Type B pancreatic cell (in vitro differentiated cells): ENCODE measurements at regions not wholly inside any gene's neighbourhood (a gene's known extent, or its start where the extent isn't known, plus 50 kb on each side); places are given as distances from the start of the nearest gene placed in this dataset.

ENCODE experiments used
- DNase-seq: peaks from one replicate; pipeline ENCODE4 v3.0.0; 2021; ENCODE audit warnings: mixed read lengths; ENCODE audit not compliant: unreplicated experiment; ENCODE audit errors: extremely low spot score
- H3K27ac Mint-ChIP-seq: 2 replicates; pipeline ENCODE4 v1.8.0; 2021; ENCODE audit warnings: mild to moderate bottlenecking, mixed read lengths
- H3K27me3 Mint-ChIP-seq: 2 replicates; pipeline ENCODE4 v1.8.0; 2021; ENCODE audit warnings: mixed read lengths
- H3K36me3 Mint-ChIP-seq: 2 replicates; pipeline ENCODE4 v1.8.0; 2021; ENCODE audit warnings: mixed read lengths
- H3K4me1 Mint-ChIP-seq: one replicate; pipeline ENCODE4 v1.8.0; 2021; ENCODE audit warnings: mixed read lengths; ENCODE audit not compliant: unreplicated experiment
- H3K4me3 Mint-ChIP-seq: 2 replicates; pipeline ENCODE4 v1.8.0; 2021; ENCODE audit warnings: mild to moderate bottlenecking, mixed read lengths
- H3K9me3 Mint-ChIP-seq: 2 replicates; pipeline ENCODE4 v1.8.0; 2021; ENCODE audit warnings: mixed read lengths
- CTCF ChIP-seq: fragments of 200-600 bp; sonication (generic); conservative IDR thresholded peaks from 2 replicates; pipeline ENCODE4 v1.5.0; 2021; ENCODE audit warnings: antibody characterized with exemption, mild to moderate bottlenecking

- Mint-ChIP-seq H3K4me3 (no peak overlapping the region), H3K27me3 (peaks cover 19% of the 10 kb centered on the region), H3K27ac (no peak overlapping the region), H3K9me3 (no peaks in the 10 kb centered on the region), H3K4me1 (no peaks in the 10 kb centered on the region), H3K36me3 (no peaks in the 10 kb centered on the region)
- TF ChIP-seq CTCF, result no peak
- no peak for DNase-seq
These were observed 119.7 kb downstream of the MACROH2A1 start for GRCh38 chr5:135279328-135279727.

- TF ChIP-seq CTCF, result no peak
- H3K4me1 Mint-ChIP-seq, result peaks cover 7% of the 10 kb centered on the region
- H3K9me3 Mint-ChIP-seq, result no peaks in the 10 kb centered on the region
- no peak for DNase-seq
- no peak overlapping the region for H3K4me3 Mint-ChIP-seq
- H3K27ac Mint-ChIP-seq, result no peak overlapping the region
- peaks cover 19% of the 10 kb centered on the region for H3K27me3 Mint-ChIP-seq
- no peaks in the 10 kb centered on the region for H3K36me3 Mint-ChIP-seq
These were observed 122.9 kb downstream of the MACROH2A1 start for GRCh38 chr5:135276151-135276550.

GRCh38 chr5:135273212-135273611, 125.8 kb downstream of the MACROH2A1 start:
- TF ChIP-seq CTCF, result no peak
- no peak overlapping the region for H3K27ac Mint-ChIP-seq
- H3K27me3 Mint-ChIP-seq, result peaks cover 13% of the 10 kb centered on the region
- H3K4me1 Mint-ChIP-seq, result peaks cover 11% of the 10 kb centered on the region
- H3K9me3 Mint-ChIP-seq, result no peaks in the 10 kb centered on the region
- no peak overlapping the region for H3K4me3 Mint-ChIP-seq
- no peaks in the 10 kb centered on the region for H3K36me3 Mint-ChIP-seq
- DNase-seq, result no peak

- Mint-ChIP-seq H3K36me3 (no peaks in the 10 kb centered on the region), H3K4me1 (peaks cover 11% of the 10 kb centered on the region), H3K9me3 (no peaks in the 10 kb centered on the region), H3K4me3 (no peak overlapping the region), H3K27me3 (peaks cover 13% of the 10 kb centered on the region), H3K27ac (no peak overlapping the region)
- no peak for TF ChIP-seq CTCF
- DNase-seq, result no peak
These were observed 126.7 kb downstream of the MACROH2A1 start for GRCh38 chr5:135272311-135272805.

GRCh38 chr5:135271533-135272310, 127.3 kb downstream of the MACROH2A1 start:
- Mint-ChIP-seq H3K9me3 (no peaks in the 10 kb centered on the region), H3K4me1 (peaks cover 12% of the 10 kb centered on the region), H3K4me3 (no peak overlapping the region), H3K27me3 (peaks cover 9% of the 10 kb centered on the region), H3K36me3 (no peaks in the 10 kb centered on the region), H3K27ac (no peak overlapping the region)
- no peak for DNase-seq
- no peak for TF ChIP-seq CTCF
